PFSK-1 (cell line): ENCODE measurements at regions not wholly inside any gene's neighbourhood (a gene's known extent, or its start where the extent isn't known, plus 50 kb on each side); places are given as distances from the start of the nearest gene placed in this dataset.

Experiments
- FOXP2 ChIP-seq: optimal IDR thresholded peaks from 2 replicates; pipeline ENCODE3; 2011; ENCODE audit warnings: borderline replicate concordance, control low read depth, inconsistent platforms; ENCODE audit not compliant: insufficient read depth; ENCODE audit errors: extremely low read length, extremely low read depth
- POLR2AphosphoS5 ChIP-seq: IDR thresholded peaks from 2 replicates; pipeline ENCODE4 v1.6.1; 2012; ENCODE audit warnings: low read depth, mild to moderate bottlenecking, control low read depth, low read length, moderate library complexity
- SIN3A ChIP-seq: IDR thresholded peaks from 2 replicates; pipeline ENCODE4 v1.6.1; 2012; ENCODE audit warnings: mild to moderate bottlenecking, low read length, moderate library complexity, borderline replicate concordance; ENCODE audit not compliant: insufficient read depth
- TAF1 ChIP-seq: IDR thresholded peaks from 2 replicates; pipeline ENCODE4 v1.6.1; 2012; ENCODE audit warnings: low read length, control low read depth, borderline replicate concordance; ENCODE audit not compliant: insufficient read depth
- TF ChIP-seq, protein P1 (sequence below), 2 experiments: IDR thresholded peaks; 2 replicates each; pipeline versions ENCODE4 v1.6.1 to v1.8.0; 2011 to 2012; ENCODE audit warnings: low read depth in 2 of 2, low read length in 2 of 2, control low read depth in 1 of 2, inconsistent platforms in 1 of 2, mild to moderate bottlenecking in 1 of 2, moderate library complexity in 1 of 2; ENCODE audit not compliant: insufficient read depth in 1 of 2

DNA sequence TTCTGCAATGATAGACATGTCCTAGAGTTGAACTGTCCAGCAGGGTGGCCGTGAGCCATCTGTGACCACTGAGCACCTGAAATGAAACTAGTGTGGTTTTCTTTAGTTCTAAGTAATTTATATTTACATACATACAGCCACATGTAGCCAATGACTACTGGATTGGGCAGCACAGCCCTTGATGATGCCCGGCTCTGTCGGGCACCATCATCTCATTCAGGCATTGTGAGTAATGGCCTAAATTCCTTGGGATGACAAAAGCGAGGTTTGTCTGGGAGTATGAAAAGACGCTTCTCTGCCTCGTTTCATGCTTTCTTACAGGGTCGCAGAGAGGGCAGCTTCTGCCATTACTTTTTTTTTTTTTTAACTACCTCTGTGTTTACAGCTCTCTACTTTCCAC is 251.9 kb upstream of the HES1 start:
- no peak for TF ChIP-seq POLR2AphosphoS5
- TF ChIP-seq, protein P1, sequence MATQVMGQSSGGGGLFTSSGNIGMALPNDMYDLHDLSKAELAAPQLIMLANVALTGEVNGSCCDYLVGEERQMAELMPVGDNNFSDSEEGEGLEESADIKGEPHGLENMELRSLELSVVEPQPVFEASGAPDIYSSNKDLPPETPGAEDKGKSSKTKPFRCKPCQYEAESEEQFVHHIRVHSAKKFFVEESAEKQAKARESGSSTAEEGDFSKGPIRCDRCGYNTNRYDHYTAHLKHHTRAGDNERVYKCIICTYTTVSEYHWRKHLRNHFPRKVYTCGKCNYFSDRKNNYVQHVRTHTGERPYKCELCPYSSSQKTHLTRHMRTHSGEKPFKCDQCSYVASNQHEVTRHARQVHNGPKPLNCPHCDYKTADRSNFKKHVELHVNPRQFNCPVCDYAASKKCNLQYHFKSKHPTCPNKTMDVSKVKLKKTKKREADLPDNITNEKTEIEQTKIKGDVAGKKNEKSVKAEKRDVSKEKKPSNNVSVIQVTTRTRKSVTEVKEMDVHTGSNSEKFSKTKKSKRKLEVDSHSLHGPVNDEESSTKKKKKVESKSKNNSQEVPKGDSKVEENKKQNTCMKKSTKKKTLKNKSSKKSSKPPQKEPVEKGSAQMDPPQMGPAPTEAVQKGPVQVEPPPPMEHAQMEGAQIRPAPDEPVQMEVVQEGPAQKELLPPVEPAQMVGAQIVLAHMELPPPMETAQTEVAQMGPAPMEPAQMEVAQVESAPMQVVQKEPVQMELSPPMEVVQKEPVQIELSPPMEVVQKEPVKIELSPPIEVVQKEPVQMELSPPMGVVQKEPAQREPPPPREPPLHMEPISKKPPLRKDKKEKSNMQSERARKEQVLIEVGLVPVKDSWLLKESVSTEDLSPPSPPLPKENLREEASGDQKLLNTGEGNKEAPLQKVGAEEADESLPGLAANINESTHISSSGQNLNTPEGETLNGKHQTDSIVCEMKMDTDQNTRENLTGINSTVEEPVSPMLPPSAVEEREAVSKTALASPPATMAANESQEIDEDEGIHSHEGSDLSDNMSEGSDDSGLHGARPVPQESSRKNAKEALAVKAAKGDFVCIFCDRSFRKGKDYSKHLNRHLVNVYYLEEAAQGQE (IDR thresholded peaks at IDR 0.05; ENCODE audit: insufficient read depth in 1 of 2, low read depth in 2 of 2, low read length in 2 of 2): no peak
- no peak for TF ChIP-seq SIN3A
- TF ChIP-seq TAF1: no peak
- no peak for TF ChIP-seq FOXP2
